T-helper 2 cell treated with Interferon-gamma antibody and Interleukin-4, amounts not matched to agents 5 μg/mL and 100 μg/mL, for 36 hours (primary cell): ENCODE measurements at regions not wholly inside any gene's neighbourhood (a gene's known extent, or its start where the extent isn't known, plus 50 kb on each side); places are given as distances from the start of the nearest gene placed in this dataset.
"Not testable (repeated sequence)": the region's sequence is repeated elsewhere in the genome, so short reads cannot be mapped to it uniquely, and the experiment has no call there.

ENCODE experiments used
- DNase-seq: peaks from one replicate; pipeline ENCODE4 v3.0.0; 2021; ENCODE audit warnings: low spot score
- H3K27ac Mint-ChIP-seq: one replicate; pipeline ENCODE4 v1.8.0; 2021; ENCODE audit warnings: mild to moderate bottlenecking, mixed read lengths
- H3K27me3 Mint-ChIP-seq: one replicate; pipeline ENCODE4 v1.8.0; 2021; ENCODE audit warnings: low read depth, mixed read lengths
- H3K36me3 Mint-ChIP-seq: one replicate; pipeline ENCODE4 v1.8.0; 2021; ENCODE audit warnings: low read depth, mixed read lengths
- H3K4me1 Mint-ChIP-seq: one replicate; pipeline ENCODE4 v1.8.0; 2021; ENCODE audit warnings: low read depth, mixed read lengths
- H3K4me3 Mint-ChIP-seq: one replicate; pipeline ENCODE4 v1.8.0; 2022; ENCODE audit warnings: mild to moderate bottlenecking, moderate library complexity, mixed read lengths
- H3K9me3 Mint-ChIP-seq: one replicate; pipeline ENCODE4 v1.8.0; 2021; ENCODE audit warnings: mixed read lengths

GRCh38 chrX:768596-768995, 138.0 kb downstream of the SHOX start:
- Mint-ChIP-seq H3K27me3 (no peaks in the 10 kb centered on the region), H3K4me1 (no peaks in the 10 kb centered on the region), H3K36me3 (no peaks in the 10 kb centered on the region), H3K9me3 (peaks cover 33% of the 10 kb centered on the region), H3K4me3 (no peak overlapping the region), H3K27ac (no peak overlapping the region)
- DNase-seq = no peak

GRCh38 chrX:758917-759316, 128.3 kb downstream of the SHOX start:
- DNase-seq = no peak
- H3K27me3 Mint-ChIP-seq = no peaks in the 10 kb centered on the region
- H3K36me3 Mint-ChIP-seq = no peaks in the 10 kb centered on the region
- peaks cover 3% of the 10 kb centered on the region for H3K9me3 Mint-ChIP-seq
- H3K4me3 Mint-ChIP-seq = no peak overlapping the region
- no peak overlapping the region for H3K27ac Mint-ChIP-seq
- H3K4me1 Mint-ChIP-seq = no peaks in the 10 kb centered on the region

- peaks cover 5% of the 10 kb centered on the region for H3K9me3 Mint-ChIP-seq
- no peak overlapping the region for H3K27ac Mint-ChIP-seq
- no peaks in the 10 kb centered on the region for H3K27me3 Mint-ChIP-seq
- H3K4me3 Mint-ChIP-seq = no peak overlapping the region
- DNase-seq = no peak
- no peaks in the 10 kb centered on the region for H3K36me3 Mint-ChIP-seq
- no peaks in the 10 kb centered on the region for H3K4me1 Mint-ChIP-seq
Measured at GRCh38 chrX:750812-751211, 120.2 kb downstream of the SHOX start.

GRCh38 chrX:750263-750662, 119.7 kb downstream of the SHOX start:
- peaks cover 6% of the 10 kb centered on the region for H3K9me3 Mint-ChIP-seq
- H3K4me1 Mint-ChIP-seq = no peaks in the 10 kb centered on the region
- H3K36me3 Mint-ChIP-seq = no peaks in the 10 kb centered on the region
- no peaks in the 10 kb centered on the region for H3K27me3 Mint-ChIP-seq
- no peak overlapping the region for H3K4me3 Mint-ChIP-seq
- H3K27ac Mint-ChIP-seq = no peak overlapping the region
- no peak for DNase-seq

- DNase-seq = no peak
- Mint-ChIP-seq H3K4me3 (no peak overlapping the region), H3K9me3 (peaks cover 24% of the 10 kb centered on the region), H3K36me3 (no peaks in the 10 kb centered on the region), H3K27ac (no peak overlapping the region), H3K4me1 (no peaks in the 10 kb centered on the region), H3K27me3 (no peaks in the 10 kb centered on the region)
Measured at GRCh38 chrX:747176-747575, 116.6 kb downstream of the SHOX start.

GRCh38 chrX:739611-740010, 109.0 kb downstream of the SHOX start:
- no peak for DNase-seq
- Mint-ChIP-seq H3K27ac (no peak overlapping the region), H3K36me3 (no peaks in the 10 kb centered on the region), H3K4me3 (no peak overlapping the region), H3K9me3 (peaks cover 34% of the 10 kb centered on the region), H3K4me1 (no peaks in the 10 kb centered on the region), H3K27me3 (no peaks in the 10 kb centered on the region)

- H3K4me1 Mint-ChIP-seq, H3K36me3 Mint-ChIP-seq, H3K4me3 Mint-ChIP-seq, H3K27me3 Mint-ChIP-seq, DNase-seq, H3K27ac Mint-ChIP-seq: not testable (repeated sequence)
- peaks cover 21% of the 10 kb centered on the region for H3K9me3 Mint-ChIP-seq
Measured at GRCh38 chrX:737021-737420, 106.4 kb downstream of the SHOX start.

- H3K9me3 Mint-ChIP-seq = peaks cover 7% of the 10 kb centered on the region
- H3K36me3 Mint-ChIP-seq = no peaks in the 10 kb centered on the region
- DNase-seq = no peak
- H3K27ac Mint-ChIP-seq = no peak overlapping the region
- no peaks in the 10 kb centered on the region for H3K4me1 Mint-ChIP-seq
- no peaks in the 10 kb centered on the region for H3K27me3 Mint-ChIP-seq
- no peak overlapping the region for H3K4me3 Mint-ChIP-seq
Measured at GRCh38 chrX:734362-734761, 103.8 kb downstream of the SHOX start.

- Mint-ChIP-seq H3K4me3 (no peak overlapping the region), H3K36me3 (no peaks in the 10 kb centered on the region), H3K9me3 (peaks cover 7% of the 10 kb centered on the region), H3K4me1 (no peaks in the 10 kb centered on the region), H3K27me3 (no peaks in the 10 kb centered on the region), H3K27ac (no peak overlapping the region)
- DNase-seq = no peak
Measured at GRCh38 chrX:733961-734360, 103.4 kb downstream of the SHOX start.

GRCh38 chrX:729583-730409, 99.2 kb downstream of the SHOX start:
- H3K27ac Mint-ChIP-seq = no peak overlapping the region
- H3K9me3 Mint-ChIP-seq = peaks cover 5% of the 10 kb centered on the region
- no peaks in the 10 kb centered on the region for H3K27me3 Mint-ChIP-seq
- H3K4me1 Mint-ChIP-seq = no peaks in the 10 kb centered on the region
- H3K36me3 Mint-ChIP-seq = no peaks in the 10 kb centered on the region
- H3K4me3 Mint-ChIP-seq = no peak overlapping the region
- DNase-seq = no peak

- peaks cover 10% of the 10 kb centered on the region for H3K9me3 Mint-ChIP-seq
- not testable (repeated sequence) for H3K4me3 Mint-ChIP-seq, H3K27me3 Mint-ChIP-seq, H3K4me1 Mint-ChIP-seq, H3K27ac Mint-ChIP-seq, H3K36me3 Mint-ChIP-seq, DNase-seq
Measured at GRCh38 chrX:729101-729500, 98.5 kb downstream of the SHOX start.

- H3K4me3 Mint-ChIP-seq = not testable (repeated sequence)
Measured at GRCh38 chrX:728639-729038, 98.0 kb downstream of the SHOX start.

GRCh38 chrX:727738-728621, 97.4 kb downstream of the SHOX start:
- no peak overlapping the region for H3K4me3 Mint-ChIP-seq
- no peaks in the 10 kb centered on the region for H3K36me3 Mint-ChIP-seq
- H3K4me1 Mint-ChIP-seq = no peaks in the 10 kb centered on the region
- no peak overlapping the region for H3K27ac Mint-ChIP-seq
- DNase-seq = no peak
- H3K9me3 Mint-ChIP-seq = peaks cover 19% of the 10 kb centered on the region
- no peaks in the 10 kb centered on the region for H3K27me3 Mint-ChIP-seq

More at GRCh38 chrX:728639-729038, 98.0 kb downstream of the SHOX start:
- H3K27ac Mint-ChIP-seq, DNase-seq, H3K27me3 Mint-ChIP-seq, H3K4me1 Mint-ChIP-seq, H3K36me3 Mint-ChIP-seq: not testable (repeated sequence)
- peaks cover 15% of the 10 kb centered on the region for H3K9me3 Mint-ChIP-seq

- H3K9me3 Mint-ChIP-seq = peaks cover 22% of the 10 kb centered on the region
- no peak overlapping the region for H3K4me3 Mint-ChIP-seq
- no peaks in the 10 kb centered on the region for H3K4me1 Mint-ChIP-seq
- H3K27ac Mint-ChIP-seq = no peak overlapping the region
- no peaks in the 10 kb centered on the region for H3K36me3 Mint-ChIP-seq
- no peak for DNase-seq
- H3K27me3 Mint-ChIP-seq = no peaks in the 10 kb centered on the region
Measured at GRCh38 chrX:725971-726370, 95.4 kb downstream of the SHOX start.
